ENCODE measurements at regions not wholly inside any gene's neighbourhood (a gene's known extent, or its start where the extent isn't known, plus 50 kb on each side); places are given as distances from the start of the nearest gene placed in this dataset.

GRCh38 chr18:45298986-45299385 lies 316.3 kb upstream of the SLC14A2 start:
- Histone ChIP-seq H3K4me2 (replicated peaks; ENCODE audit: extremely low read depth, low read length, poor library complexity, severe bottlenecking) (no peak overlapping the region), H3K79me2 (ENCODE audit: insufficient read depth, low read length) (no peaks in the 10 kb centered on the region), H3K4me3 (replicated peaks in 1 of 3; ENCODE audit: low read depth in 2 of 3, low read length in 3 of 3) (no peak overlapping the region), H4K20me1 (ENCODE audit: insufficient read depth, low read length) (no peaks in the 10 kb centered on the region), H3K27me3 (ENCODE audit: control insufficient read depth in 2 of 2, insufficient read depth in 2 of 2, low read length in 2 of 2) (no peaks in the 10 kb centered on the region), H3K9ac (ENCODE audit: insufficient read depth, low read length, poor library complexity, severe bottlenecking) (no peak overlapping the region), H3K36me3 (replicated peaks in 1 of 2; ENCODE audit: control insufficient read depth in 1 of 2, insufficient read depth in 2 of 2, low read length in 2 of 2) (no peaks in the 10 kb centered on the region), H3K4me1 (ENCODE audit: control insufficient read depth in 1 of 2, insufficient read depth in 2 of 2, low read length in 2 of 2) (no peaks in the 10 kb centered on the region), H2AFZ (ENCODE audit: insufficient read depth, low read depth, low read length, poor library complexity, severe bottlenecking) (no peak overlapping the region), H3K9me3 (replicated peaks in 1 of 2; ENCODE audit: control insufficient read depth in 1 of 2, insufficient read depth in 1 of 2, low read length in 2 of 2) (no peaks in the 10 kb centered on the region), H3K27ac (ENCODE audit: low read depth in 1 of 2, low read length in 2 of 2) (no peak overlapping the region)
- no peak overlapping the region for H3K4me3 Mint-ChIP-seq
- WGBS (ENCODE audit: insufficient coverage), result 80% methylated on average over 1 of the region's 3 CpGs
- no peak for DNase-seq
- no peaks in the 10 kb centered on the region for H3K36me3 Mint-ChIP-seq
- intact Hi-C loops (cut with micrococcal nuclease), result no loop called here
- TF ChIP-seq CTCF (IDR thresholded peaks at IDR 0.05), result no peak
- H3K27me3 Mint-ChIP-seq (ENCODE audit: low read depth in 3 of 3), result peaks cover 0 to 2% (median 0%) of the 10 kb centered on the region in 3 donors
- H3K27ac Mint-ChIP-seq, result no peak overlapping the region
- H3K9me3 Mint-ChIP-seq, result peaks cover 0 to 2% (median 0%) of the 10 kb centered on the region in 7 donors
- peaks cover 3% of the 10 kb centered on the region for H3K4me1 Mint-ChIP-seq

DNA sequence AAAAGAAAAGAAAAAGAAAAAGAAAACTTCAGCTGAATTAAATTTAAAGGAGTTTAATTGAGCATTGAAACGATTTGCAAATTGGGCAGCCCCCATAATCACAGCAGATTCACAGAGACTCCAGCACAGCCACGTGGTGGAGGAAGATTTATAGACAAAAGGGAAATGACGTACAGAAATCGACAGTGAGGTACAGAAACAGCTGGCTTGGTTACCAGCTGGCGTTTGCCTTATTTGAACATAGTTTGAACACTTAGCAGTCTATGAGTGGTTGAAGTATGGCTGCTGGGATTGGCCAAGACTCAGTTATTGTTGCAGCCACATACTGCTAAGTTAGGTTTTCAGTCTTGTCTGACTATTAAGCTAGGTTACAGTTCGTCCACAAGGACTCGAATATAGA lies 312.2 kb upstream of the SLC14A2 start:
- Histone ChIP-seq H3K9me3 (replicated peaks in 1 of 2; ENCODE audit: control insufficient read depth in 1 of 2, insufficient read depth in 1 of 2, low read length in 2 of 2) (no peaks in the 10 kb centered on the region), H3K27ac (ENCODE audit: low read depth in 1 of 2, low read length in 2 of 2) (no peak overlapping the region), H3K4me3 (replicated peaks in 1 of 3; ENCODE audit: low read depth in 2 of 3, low read length in 3 of 3) (no peak overlapping the region), H3K9ac (ENCODE audit: insufficient read depth, low read length, poor library complexity, severe bottlenecking) (no peak overlapping the region), H3K4me1 (ENCODE audit: control insufficient read depth in 1 of 2, insufficient read depth in 2 of 2, low read length in 2 of 2) (no peaks in the 10 kb centered on the region), H3K4me2 (replicated peaks; ENCODE audit: extremely low read depth, low read length, poor library complexity, severe bottlenecking) (no peak overlapping the region), H4K20me1 (ENCODE audit: insufficient read depth, low read length) (no peaks in the 10 kb centered on the region), H3K79me2 (ENCODE audit: insufficient read depth, low read length) (no peaks in the 10 kb centered on the region), H3K27me3 (ENCODE audit: control insufficient read depth in 2 of 2, insufficient read depth in 2 of 2, low read length in 2 of 2) (no peaks in the 10 kb centered on the region), H3K36me3 (replicated peaks in 1 of 2; ENCODE audit: control insufficient read depth in 1 of 2, insufficient read depth in 2 of 2, low read length in 2 of 2) (no peaks in the 10 kb centered on the region), H2AFZ (ENCODE audit: insufficient read depth, low read depth, low read length, poor library complexity, severe bottlenecking) (no peak overlapping the region)
- Mint-ChIP-seq H3K4me3 (no peak overlapping the region), H3K9me3 (peaks cover 0 to 5% (median 0%) of the 10 kb centered on the region in 7 donors), H3K4me1 (peaks cover 3% of the 10 kb centered on the region), H3K27me3 (ENCODE audit: low read depth in 3 of 3) (peaks cover 0 to 2% (median 1%) of the 10 kb centered on the region in 3 donors), H3K36me3 (no peaks in the 10 kb centered on the region), H3K27ac (no peak overlapping the region)
- intact Hi-C loops (cut with micrococcal nuclease), result no loop called here
- DNase-seq, result peak in 1 of 3 donors; percentile 11
- no peak for TF ChIP-seq CTCF (IDR thresholded peaks at IDR 0.05)
- WGBS (ENCODE audit: insufficient coverage), result 83% methylated on average over 4 of the region's 7 CpGs
